ENCODE measurements at regions not wholly inside any gene's neighbourhood (a gene's known extent, or its start where the extent isn't known, plus 50 kb on each side); places are given as distances from the start of the nearest gene placed in this dataset.

GRCh38 chr6:56311533-56312448 lies 64.4 kb upstream of the COL21A1 start:
- Mint-ChIP-seq H3K36me3 (no peaks in the 10 kb centered on the region), H3K4me1 (ENCODE audit: low read depth in 2 of 2) (no peaks in the 10 kb centered on the region), H3K9me3 (no peaks in the 10 kb centered on the region), H3K4me3 (no peak overlapping the region), H3K27me3 (no peaks in the 10 kb centered on the region), H3K27ac (no peak overlapping the region)
- ATAC-seq = no peak
- DNase-seq (ENCODE audit: low spot score) = no peak

- no peaks in the 10 kb centered on the region for H3K27me3 Mint-ChIP-seq
- ATAC-seq = no peak
- DNase-seq (ENCODE audit: low spot score) = no peak
- H3K9me3 Mint-ChIP-seq = peaks cover 2% of the 10 kb centered on the region
- H3K27ac Mint-ChIP-seq = no peak overlapping the region
- no peaks in the 10 kb centered on the region for H3K36me3 Mint-ChIP-seq
- no peak overlapping the region for H3K4me3 Mint-ChIP-seq
- H3K4me1 Mint-ChIP-seq (ENCODE audit: low read depth in 2 of 2) = no peaks in the 10 kb centered on the region
These were observed 63.7 kb upstream of the COL21A1 start for GRCh38 chr6:56311061-56311460.

- Mint-ChIP-seq H3K4me1 (ENCODE audit: low read depth in 2 of 2) (no peaks in the 10 kb centered on the region), H3K9me3 (peaks cover 2% of the 10 kb centered on the region), H3K4me3 (no peak overlapping the region), H3K27ac (no peak overlapping the region), H3K27me3 (no peaks in the 10 kb centered on the region), H3K36me3 (no peaks in the 10 kb centered on the region)
- ATAC-seq = no peak
- no peak for DNase-seq (ENCODE audit: low spot score)
These were observed 62.9 kb upstream of the COL21A1 start for GRCh38 chr6:56310241-56310640.

DNA sequence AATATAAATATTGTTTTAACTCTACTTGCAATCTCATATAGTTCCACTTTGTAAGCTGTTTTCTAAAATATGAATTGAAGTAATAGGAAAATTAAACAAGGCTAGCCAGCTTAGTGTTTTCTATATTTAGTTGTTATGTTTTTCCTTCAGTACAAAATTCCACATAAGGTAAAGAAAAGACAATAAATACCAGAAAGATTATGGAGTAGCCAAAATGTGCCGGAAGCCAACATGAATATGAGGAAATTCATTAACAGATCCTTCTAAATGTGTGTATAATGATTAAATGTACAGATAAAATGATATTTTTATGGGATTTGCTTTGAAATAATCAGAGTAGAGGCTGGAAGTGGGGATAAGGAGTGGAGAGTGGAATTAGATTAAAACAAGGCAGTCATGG lies 52.5 kb upstream of the COL21A1 start:
- Mint-ChIP-seq H3K9me3 (peaks cover 5% of the 10 kb centered on the region), H3K4me1 (ENCODE audit: low read depth in 2 of 2) (no peaks in the 10 kb centered on the region), H3K27ac (no peak overlapping the region), H3K27me3 (no peaks in the 10 kb centered on the region), H3K36me3 (no peaks in the 10 kb centered on the region), H3K4me3 (no peak overlapping the region)
- no peak for ATAC-seq
- no peak for DNase-seq (ENCODE audit: low spot score)

DNA sequence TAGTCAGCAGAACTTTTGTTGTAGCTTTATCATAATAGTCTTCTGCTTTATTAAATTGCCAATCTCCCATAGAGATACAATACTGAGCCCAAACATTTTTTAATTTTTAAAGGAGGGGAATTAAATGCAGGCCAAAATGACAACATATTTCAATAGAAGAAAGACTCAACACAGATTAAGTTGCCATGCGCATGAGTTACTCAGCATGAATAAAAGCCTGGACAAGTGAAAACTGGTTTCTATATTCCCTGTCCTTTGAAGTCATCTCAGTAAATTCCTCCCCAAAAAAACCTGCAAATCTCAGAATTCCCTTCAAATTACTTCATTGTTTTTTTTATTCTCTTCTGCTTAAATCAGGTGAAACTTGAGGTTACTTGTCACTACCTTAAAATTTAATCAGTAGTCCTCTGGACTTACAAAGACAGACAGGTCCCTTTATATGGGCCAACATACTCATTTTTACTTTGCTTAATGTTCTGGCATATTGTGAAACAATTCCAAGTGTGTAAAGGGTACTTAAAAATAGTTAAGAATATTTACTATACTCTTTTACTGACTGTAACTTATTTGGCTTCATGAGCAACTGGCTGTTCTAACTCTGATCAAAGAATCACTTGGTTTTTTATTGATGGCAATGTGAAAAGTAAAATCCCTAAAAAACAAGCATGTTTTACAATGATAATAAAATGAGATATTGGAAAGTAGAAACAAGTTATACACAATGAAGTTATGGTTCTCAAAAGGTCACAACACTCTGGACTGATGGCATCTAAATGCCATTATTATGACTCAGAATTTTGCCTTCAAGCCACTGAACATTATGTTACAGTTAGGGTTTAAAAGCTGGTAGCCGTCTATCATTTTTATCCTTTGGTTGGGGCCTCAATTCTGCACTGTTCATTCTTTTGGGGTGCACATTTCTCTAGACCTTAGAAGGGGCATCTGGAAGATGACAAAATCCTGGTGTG lies 49.9 kb upstream of the COL21A1 start:
- ATAC-seq (no peak), DNase-seq (ENCODE audit: low spot score) (no peak)
- no peaks in the 10 kb centered on the region for H3K9me3 Mint-ChIP-seq
- H3K27ac Mint-ChIP-seq = no peak overlapping the region
- H3K36me3 Mint-ChIP-seq = no peaks in the 10 kb centered on the region
- no peak overlapping the region for H3K4me3 Mint-ChIP-seq
- H3K27me3 Mint-ChIP-seq = no peaks in the 10 kb centered on the region
- no peaks in the 10 kb centered on the region for H3K4me1 Mint-ChIP-seq (ENCODE audit: low read depth in 2 of 2)

All from natural killer cell treated with Interleukin-12 subunit alpha and Interleukin-12 subunit beta and Interleukin-15 and Interleukin-18, amount 100 ng/mL, for 72 hours (primary cell).